ENCODE measurements at regions not wholly inside any gene's neighbourhood (a gene's known extent, or its start where the extent isn't known, plus 50 kb on each side); places are given as distances from the start of the nearest gene placed in this dataset.

DNA sequence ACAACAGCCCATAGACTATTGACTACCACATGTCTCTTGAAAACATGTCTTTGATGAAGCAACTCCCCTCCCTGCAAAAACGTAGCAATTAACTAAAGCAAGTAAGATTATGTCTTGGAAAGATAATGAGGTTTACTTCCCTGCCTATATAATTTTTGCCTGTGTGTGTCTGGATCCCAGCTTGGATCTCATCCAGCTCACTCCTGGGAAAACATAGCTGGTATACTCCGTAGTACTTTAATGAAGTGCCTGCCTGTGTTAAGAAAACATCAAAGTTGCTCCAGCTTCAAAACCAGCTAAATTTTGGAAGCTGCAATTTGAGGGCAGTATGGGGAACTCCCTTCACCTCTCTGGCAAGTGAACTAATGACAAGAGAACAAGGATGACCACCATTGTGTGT, 182.6 kb upstream of the C9orf72 start:
- TF ChIP-seq, protein P1, sequence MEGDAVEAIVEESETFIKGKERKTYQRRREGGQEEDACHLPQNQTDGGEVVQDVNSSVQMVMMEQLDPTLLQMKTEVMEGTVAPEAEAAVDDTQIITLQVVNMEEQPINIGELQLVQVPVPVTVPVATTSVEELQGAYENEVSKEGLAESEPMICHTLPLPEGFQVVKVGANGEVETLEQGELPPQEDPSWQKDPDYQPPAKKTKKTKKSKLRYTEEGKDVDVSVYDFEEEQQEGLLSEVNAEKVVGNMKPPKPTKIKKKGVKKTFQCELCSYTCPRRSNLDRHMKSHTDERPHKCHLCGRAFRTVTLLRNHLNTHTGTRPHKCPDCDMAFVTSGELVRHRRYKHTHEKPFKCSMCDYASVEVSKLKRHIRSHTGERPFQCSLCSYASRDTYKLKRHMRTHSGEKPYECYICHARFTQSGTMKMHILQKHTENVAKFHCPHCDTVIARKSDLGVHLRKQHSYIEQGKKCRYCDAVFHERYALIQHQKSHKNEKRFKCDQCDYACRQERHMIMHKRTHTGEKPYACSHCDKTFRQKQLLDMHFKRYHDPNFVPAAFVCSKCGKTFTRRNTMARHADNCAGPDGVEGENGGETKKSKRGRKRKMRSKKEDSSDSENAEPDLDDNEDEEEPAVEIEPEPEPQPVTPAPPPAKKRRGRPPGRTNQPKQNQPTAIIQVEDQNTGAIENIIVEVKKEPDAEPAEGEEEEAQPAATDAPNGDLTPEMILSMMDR (IDR thresholded peaks at IDR 0.05): no peak
- no peak for TF ChIP-seq POLR2A (IDR thresholded peaks at IDR 0.05)

Data from right lobe of liver (tissue), 4 donors.